Hepatocyte (in vitro differentiated cells): ENCODE measurements at regions not wholly inside any gene's neighbourhood (a gene's known extent, or its start where the extent isn't known, plus 50 kb on each side); places are given as distances from the start of the nearest gene placed in this dataset.

ENCODE experiments used
- DNase-seq: peaks from one replicate; pipeline ENCODE4 v3.0.0-alpha.2; 2016; ENCODE audit warnings: low spot score
- H2AFZ ChIP-seq: fragments of 200-600 bp; sonication (generic); 2 replicates; pipeline ENCODE4 v1.6.0; 2016; ENCODE audit warnings: antibody characterized with exemption, mild to moderate bottlenecking
- H3K27ac ChIP-seq: fragments of 200-600 bp; sonication (generic); 2 replicates; pipeline ENCODE4 v1.5.1; 2016; ENCODE audit warnings: mild to moderate bottlenecking
- H3K27me3 ChIP-seq: fragments of 200-600 bp; sonication (generic); 2 replicates; pipeline ENCODE4 v1.6.1; 2016
- H3K36me3 ChIP-seq: fragments of 200-600 bp; sonication (generic); replicated peaks from 2 replicates; pipeline ENCODE4 v1.5.1; 2016; ENCODE audit warnings: low read depth; ENCODE audit not compliant: insufficient read depth
- H3K4me1 ChIP-seq: fragments of 200-600 bp; sonication (generic); 2 replicates; pipeline ENCODE4 v1.5.1; 2016; ENCODE audit warnings: mild to moderate bottlenecking, moderate library complexity; ENCODE audit not compliant: insufficient read depth
- H3K4me2 ChIP-seq: fragments of 200-600 bp; sonication (generic); 2 replicates; pipeline ENCODE4 v1.6.0; 2016
- H3K4me3 ChIP-seq: fragments of 200-600 bp; sonication (generic); 2 replicates; pipeline ENCODE4 v1.5.1; 2016; ENCODE audit warnings: mild to moderate bottlenecking
- H3K79me2 ChIP-seq: fragments of 200-600 bp; sonication (generic); 2 replicates; pipeline ENCODE4 v1.6.0; 2017; ENCODE audit warnings: mild to moderate bottlenecking
- H3K9me2 ChIP-seq: fragments of 200-600 bp; sonication (generic); replicated peaks from 2 replicates; pipeline ENCODE4 v1.6.0; 2017; ENCODE audit warnings: mild to moderate bottlenecking; ENCODE audit not compliant: insufficient read depth
- H3K9me3 ChIP-seq: fragments of 200-600 bp; sonication (generic); 2 replicates; pipeline ENCODE4 v1.5.1; 2016; ENCODE audit warnings: low read depth, mild to moderate bottlenecking
- H4K20me1 ChIP-seq: fragments of 200-600 bp; sonication (generic); 2 replicates; pipeline ENCODE4 v1.6.0; 2016; ENCODE audit warnings: mild to moderate bottlenecking; ENCODE audit not compliant: insufficient read depth, poor library complexity, severe bottlenecking
- CTCF ChIP-seq: fragments of 200-600 bp; sonication (generic); IDR thresholded peaks from 2 replicates; pipeline ENCODE4 v1.5.1; 2016; ENCODE audit warnings: antibody characterized with exemption, mild to moderate bottlenecking; ENCODE audit not compliant: poor library complexity
- EZH2 ChIP-seq: fragments of 200-600 bp; sonication (generic); IDR thresholded peaks from 2 replicates; pipeline ENCODE4 v1.6.1; 2016; ENCODE audit warnings: antibody characterized with exemption, mild to moderate bottlenecking, borderline replicate concordance
- EZH2phosphoT487 ChIP-seq: fragments of 200-600 bp; sonication (generic); IDR thresholded peaks from one replicate; pipeline ENCODE4 v1.6.1; 2018; ENCODE audit warnings: antibody characterized with exemption, mild to moderate bottlenecking, low read depth, moderate library complexity; ENCODE audit not compliant: unreplicated experiment, severe bottlenecking
- WGBS: methylation state at CpG from one replicate; pipeline ENCODE4 v1.1.6; 2016; ENCODE audit warnings: low lambda C conversion rate; ENCODE audit errors: missing lambda C conversion rate; 5-methylcytosine and 5-hydroxymethylcytosine counted together

DNA sequence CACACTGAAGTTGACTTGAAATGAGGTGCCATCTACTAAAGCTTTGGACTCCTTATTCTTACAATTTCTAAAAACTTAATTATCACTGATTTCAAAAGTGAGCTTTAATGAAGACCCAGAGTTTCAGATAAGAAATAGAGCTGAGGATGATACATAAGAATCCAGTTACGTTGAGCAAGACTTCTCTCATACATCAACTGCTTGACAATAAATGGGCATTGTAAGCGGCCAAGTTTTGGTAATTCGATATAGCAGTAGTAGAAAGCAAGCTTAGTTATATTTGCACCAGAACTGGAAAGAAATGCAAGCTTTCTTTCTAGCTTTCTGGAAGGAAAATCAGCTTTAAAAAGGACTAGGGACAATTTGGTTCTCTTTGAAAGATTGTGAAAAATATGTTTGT lies 1359.6 kb downstream of the FSCB start:
- 81% methylated on average over 3 of the region's 3 CpGs for WGBS
- TF ChIP-seq CTCF (no peak), EZH2 (no peak), EZH2phosphoT487 (no peak)
- H4K20me1 ChIP-seq: no peaks in the 10 kb centered on the region

GRCh38 chr14:43145361-43145760 lies 1361.7 kb downstream of the FSCB start:
- H3K36me3 ChIP-seq: no peaks in the 10 kb centered on the region
- no peaks in the 10 kb centered on the region for H4K20me1 ChIP-seq
- H3K9me2 ChIP-seq: no peaks in the 10 kb centered on the region
- 89% methylated on average over 2 of the region's 2 CpGs for WGBS
- H2AFZ ChIP-seq: no peak overlapping the region
- H3K4me3 ChIP-seq: no peak overlapping the region
- H3K27me3 ChIP-seq: no peaks in the 10 kb centered on the region
- no peaks in the 10 kb centered on the region for H3K4me1 ChIP-seq
- no peaks in the 10 kb centered on the region for H3K79me2 ChIP-seq
- H3K27ac ChIP-seq: no peak overlapping the region
- H3K4me2 ChIP-seq: no peak overlapping the region
- no peak for DNase-seq
- TF ChIP-seq CTCF: no peak
- no peak for TF ChIP-seq EZH2
- TF ChIP-seq EZH2phosphoT487: no peak
- H3K9me3 ChIP-seq: no peaks in the 10 kb centered on the region

More for the DNA sequence above, 1359.6 kb downstream of the FSCB start:
- Histone ChIP-seq H3K4me1 (no peaks in the 10 kb centered on the region), H3K36me3 (no peaks in the 10 kb centered on the region), H3K4me2 (no peak overlapping the region), H2AFZ (no peak overlapping the region), H3K4me3 (no peak overlapping the region), H3K79me2 (no peaks in the 10 kb centered on the region), H3K9me3 (no peaks in the 10 kb centered on the region), H3K27me3 (no peaks in the 10 kb centered on the region), H3K9me2 (no peaks in the 10 kb centered on the region), H3K27ac (no peak overlapping the region)
- DNase-seq: no peak

DNA sequence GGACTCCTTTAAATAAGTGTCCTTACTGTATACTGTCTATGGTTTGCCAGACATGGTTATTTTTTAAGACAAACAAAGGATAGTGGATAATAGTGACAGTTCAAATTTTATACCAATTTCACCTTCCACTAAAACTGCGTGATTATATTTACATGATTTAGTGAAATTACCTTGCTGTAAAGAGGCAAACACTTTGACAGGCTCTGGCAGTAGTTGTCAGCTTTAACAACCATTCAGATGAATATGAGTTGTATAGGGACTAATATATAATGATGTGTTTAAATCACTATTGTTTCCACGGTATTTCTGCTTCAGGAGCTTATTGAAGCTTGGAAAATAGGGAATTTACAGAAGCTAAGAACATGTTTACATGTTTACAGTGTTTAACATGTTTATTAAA lies 1364.0 kb downstream of the FSCB start:
- 77% methylated on average over 2 of the region's 2 CpGs for WGBS
- H3K27ac ChIP-seq: no peak overlapping the region
- H3K79me2 ChIP-seq: no peaks in the 10 kb centered on the region
- H3K4me1 ChIP-seq: no peaks in the 10 kb centered on the region
- H4K20me1 ChIP-seq: no peaks in the 10 kb centered on the region
- DNase-seq: no peak
- H3K9me2 ChIP-seq: no peaks in the 10 kb centered on the region
- no peak overlapping the region for H3K4me3 ChIP-seq
- H3K27me3 ChIP-seq: no peaks in the 10 kb centered on the region
- no peak overlapping the region for H3K4me2 ChIP-seq
- no peaks in the 10 kb centered on the region for H3K36me3 ChIP-seq
- no peaks in the 10 kb centered on the region for H3K9me3 ChIP-seq
- H2AFZ ChIP-seq: no peak overlapping the region
- TF ChIP-seq CTCF: no peak
- no peak for TF ChIP-seq EZH2
- TF ChIP-seq EZH2phosphoT487: no peak

DNA sequence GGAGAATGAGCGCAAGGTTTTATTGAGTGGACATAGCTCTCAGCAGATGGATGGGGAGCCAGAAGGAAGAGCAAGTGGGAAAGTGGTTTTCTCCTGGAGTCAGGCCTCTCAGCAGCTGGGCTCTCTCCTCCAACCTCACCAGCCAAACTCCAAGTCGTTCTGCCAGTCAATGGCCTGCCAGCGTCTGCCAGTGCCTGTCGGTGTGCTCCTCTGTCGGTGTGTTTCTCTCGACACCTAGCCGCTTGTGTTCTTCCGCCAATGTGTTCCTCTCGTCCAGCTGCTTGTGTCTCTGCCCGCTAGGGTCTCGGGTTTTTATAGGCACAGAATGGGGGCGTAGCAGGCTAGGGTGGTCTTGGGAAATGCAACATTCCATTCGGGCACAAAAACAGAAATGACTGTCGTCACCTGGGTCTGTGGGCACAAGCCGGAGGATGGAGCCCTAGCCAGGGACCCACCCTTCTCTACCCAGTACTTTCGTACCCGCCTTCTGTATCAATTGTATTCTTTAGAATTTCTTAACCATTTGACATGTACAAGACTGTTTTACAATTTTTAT lies 1365.4 kb downstream of the FSCB start:
- Histone ChIP-seq H2AFZ (no peak overlapping the region), H3K9me3 (no peaks in the 10 kb centered on the region), H3K79me2 (no peaks in the 10 kb centered on the region), H3K36me3 (no peaks in the 10 kb centered on the region), H3K4me3 (no peak overlapping the region), H3K27ac (no peak overlapping the region), H3K4me1 (no peaks in the 10 kb centered on the region), H4K20me1 (no peaks in the 10 kb centered on the region), H3K27me3 (no peaks in the 10 kb centered on the region), H3K9me2 (no peaks in the 10 kb centered on the region), H3K4me2 (no peak overlapping the region)
- TF ChIP-seq CTCF (no peak), EZH2phosphoT487 (no peak), EZH2 (no peak)
- whole genome bisulfite sequencing: 95% methylated on average over 17 of the region's 17 CpGs
- no peak for DNase-seq
